ENCODE measurements at regions not wholly inside any gene's neighbourhood (a gene's known extent, or its start where the extent isn't known, plus 50 kb on each side); places are given as distances from the start of the nearest gene placed in this dataset.

DNA sequence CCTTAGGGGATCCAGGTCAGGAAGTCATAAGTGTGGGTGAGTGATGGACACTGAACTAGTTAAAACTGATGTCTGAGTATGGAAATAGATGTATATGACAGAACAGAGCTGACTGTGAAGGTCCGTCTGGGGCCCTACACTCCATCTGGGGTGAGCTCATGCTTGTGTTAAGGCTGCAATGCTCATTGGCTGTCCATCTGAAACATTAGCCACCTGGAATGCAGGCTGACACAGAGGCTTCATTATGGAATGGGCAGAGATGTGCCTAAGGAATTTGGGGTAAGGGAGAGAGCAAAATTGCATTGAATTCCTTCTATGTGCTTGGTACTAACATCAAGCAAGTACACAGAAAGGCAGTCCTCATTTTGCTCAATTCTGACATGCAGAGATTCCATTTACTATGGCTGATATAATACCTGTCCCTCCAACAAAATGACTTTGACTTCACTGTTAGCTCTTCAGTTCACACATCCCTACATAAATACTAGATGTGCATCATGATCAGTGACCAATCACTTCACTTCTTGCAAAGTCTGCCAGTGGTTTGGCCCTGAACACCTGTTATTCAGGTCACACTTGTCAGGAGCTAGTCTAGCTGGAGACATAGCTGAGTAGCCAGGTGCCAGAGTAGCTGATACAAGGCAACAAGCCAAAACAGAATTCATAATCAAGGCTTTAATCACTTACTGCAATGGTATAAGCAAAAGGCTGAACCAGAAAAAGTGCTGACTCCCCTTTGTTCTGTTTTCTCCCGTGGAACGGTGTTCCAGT is 128.9 kb upstream of the VWC2 start:
- no peak overlapping the region for H2AFZ ChIP-seq (ENCODE audit: low read depth, low read length)
- TF ChIP-seq EZH2 (IDR thresholded peaks at IDR 0.05; ENCODE audit: insufficient read depth, low read length) (no peak), CTCF (IDR thresholded peaks at IDR 0.05; ENCODE audit: insufficient read depth, low read depth, low read length) (no peak)
- peaks cover 4% of the 10 kb centered on the region for H3K9me3 Mint-ChIP-seq (ENCODE audit: unreplicated experiment)

GRCh38 chr7:49645296-49645695 is 128.1 kb upstream of the VWC2 start:
- Mint-ChIP-seq H3K27ac (ENCODE audit: unreplicated experiment) (no peak overlapping the region), H3K4me1 (ENCODE audit: low read depth, unreplicated experiment) (peaks cover 3% of the 10 kb centered on the region), H3K27me3 (ENCODE audit: low read depth, unreplicated experiment) (no peaks in the 10 kb centered on the region), H3K9me3 (ENCODE audit: unreplicated experiment) (peaks cover 4% of the 10 kb centered on the region), H3K4me3 (ENCODE audit: unreplicated experiment) (no peak overlapping the region), H3K36me3 (ENCODE audit: low read depth, unreplicated experiment) (no peaks in the 10 kb centered on the region)
- Histone ChIP-seq H3K9me3 (ENCODE audit: insufficient read depth, low read depth, low read length) (peaks cover 3% of the 10 kb centered on the region), H3K9ac (ENCODE audit: low read length) (no peak overlapping the region), H3K4me3 (ENCODE audit: insufficient read depth, low read depth, low read length) (no peak overlapping the region), H3K4me2 (ENCODE audit: low read length) (no peak overlapping the region), H3K27me3 (ENCODE audit: insufficient read depth, low read length) (no peaks in the 10 kb centered on the region), H3K79me2 (ENCODE audit: insufficient read depth, low read length) (no peaks in the 10 kb centered on the region), H3K36me3 (ENCODE audit: insufficient read depth, low read length) (no peaks in the 10 kb centered on the region), H4K20me1 (ENCODE audit: insufficient read depth, low read length) (no peaks in the 10 kb centered on the region), H3K4me1 (ENCODE audit: insufficient read depth, low read length) (no peaks in the 10 kb centered on the region), H3K27ac (ENCODE audit: low read depth, low read length) (no peak overlapping the region), H2AFZ (ENCODE audit: low read depth, low read length) (no peak overlapping the region)
- no peak for DNase-seq (ENCODE audit: low read depth)
- FAIRE-seq: no peak
- TF ChIP-seq CTCF (IDR thresholded peaks at IDR 0.05; ENCODE audit: insufficient read depth, low read depth, low read length) (no peak), EZH2 (IDR thresholded peaks at IDR 0.05; ENCODE audit: insufficient read depth, low read length) (no peak)

More for the DNA sequence above, 128.9 kb upstream of the VWC2 start:
- Histone ChIP-seq H3K79me2 (ENCODE audit: insufficient read depth, low read length) (no peaks in the 10 kb centered on the region), H4K20me1 (ENCODE audit: insufficient read depth, low read length) (no peaks in the 10 kb centered on the region), H3K4me3 (ENCODE audit: insufficient read depth, low read depth, low read length) (no peak overlapping the region), H3K9me3 (ENCODE audit: insufficient read depth, low read depth, low read length) (peaks cover 3% of the 10 kb centered on the region), H3K9ac (ENCODE audit: low read length) (no peak overlapping the region), H3K27me3 (ENCODE audit: insufficient read depth, low read length) (no peaks in the 10 kb centered on the region), H3K4me1 (ENCODE audit: insufficient read depth, low read length) (no peaks in the 10 kb centered on the region), H3K27ac (ENCODE audit: low read depth, low read length) (no peak overlapping the region), H3K4me2 (ENCODE audit: low read length) (no peak overlapping the region), H3K36me3 (ENCODE audit: insufficient read depth, low read length) (no peaks in the 10 kb centered on the region)
- Mint-ChIP-seq H3K4me1 (ENCODE audit: low read depth, unreplicated experiment) (peaks cover 3% of the 10 kb centered on the region), H3K36me3 (ENCODE audit: low read depth, unreplicated experiment) (no peaks in the 10 kb centered on the region), H3K27ac (ENCODE audit: unreplicated experiment) (peak overlapping the region; percentile 30), H3K27me3 (ENCODE audit: low read depth, unreplicated experiment) (no peaks in the 10 kb centered on the region), H3K4me3 (ENCODE audit: unreplicated experiment) (no peak overlapping the region)
- DNase-seq (ENCODE audit: low read depth) (no peak), FAIRE-seq (no peak)

DNA sequence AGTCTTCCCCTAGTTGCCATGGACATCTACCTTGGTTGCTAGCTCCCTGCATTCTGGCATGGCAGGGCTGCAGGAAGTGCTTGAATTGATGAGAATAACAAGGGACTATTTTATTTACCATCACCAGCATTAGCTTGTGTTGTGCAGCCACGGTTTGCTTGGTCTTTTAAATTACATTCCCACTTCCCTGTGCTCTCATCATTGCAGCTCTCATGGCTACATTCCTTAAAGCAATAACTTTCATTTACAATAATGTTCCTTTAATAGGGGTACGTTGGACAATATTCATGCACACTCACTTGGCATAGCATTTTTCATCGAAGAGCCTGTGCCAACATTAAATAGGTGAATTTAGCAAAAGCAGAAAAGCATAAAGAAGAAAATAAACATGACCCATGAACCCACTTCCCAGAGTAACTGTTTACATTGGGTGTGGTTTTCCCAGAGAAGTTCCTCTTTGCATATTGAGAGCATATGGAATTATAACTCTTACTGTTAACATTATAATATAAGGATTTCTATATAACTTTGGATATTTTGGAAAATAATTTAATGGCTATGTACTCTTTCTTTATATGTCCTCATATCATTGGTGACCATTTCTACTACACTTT is 113.2 kb upstream of the VWC2 start:
- Mint-ChIP-seq H3K9me3 (ENCODE audit: unreplicated experiment) (peaks cover under 1% of the 10 kb centered on the region), H3K27me3 (ENCODE audit: low read depth, unreplicated experiment) (peaks cover 7% of the 10 kb centered on the region), H3K4me1 (ENCODE audit: low read depth, unreplicated experiment) (no peaks in the 10 kb centered on the region), H3K27ac (ENCODE audit: unreplicated experiment) (no peak overlapping the region), H3K4me3 (ENCODE audit: unreplicated experiment) (no peak overlapping the region), H3K36me3 (ENCODE audit: low read depth, unreplicated experiment) (no peaks in the 10 kb centered on the region)
- H3K4me1 ChIP-seq (ENCODE audit: insufficient read depth, low read length): no peaks in the 10 kb centered on the region
- H3K36me3 ChIP-seq (ENCODE audit: insufficient read depth, low read length): no peaks in the 10 kb centered on the region
- H3K4me2 ChIP-seq (ENCODE audit: low read length): no peak overlapping the region
- no peaks in the 10 kb centered on the region for H3K27me3 ChIP-seq (ENCODE audit: insufficient read depth, low read length)
- DNase-seq (ENCODE audit: low read depth): no peak
- H4K20me1 ChIP-seq (ENCODE audit: insufficient read depth, low read length): no peaks in the 10 kb centered on the region
- no peak overlapping the region for H3K4me3 ChIP-seq (ENCODE audit: insufficient read depth, low read depth, low read length)
- FAIRE-seq: no peak
- no peak overlapping the region for H2AFZ ChIP-seq (ENCODE audit: low read depth, low read length)
- H3K79me2 ChIP-seq (ENCODE audit: insufficient read depth, low read length): no peaks in the 10 kb centered on the region
- TF ChIP-seq CTCF (IDR thresholded peaks at IDR 0.05; ENCODE audit: insufficient read depth, low read depth, low read length) (no peak), EZH2 (IDR thresholded peaks at IDR 0.05; ENCODE audit: insufficient read depth, low read length) (no peak)
- no peak overlapping the region for H3K9ac ChIP-seq (ENCODE audit: low read length)
- H3K9me3 ChIP-seq (ENCODE audit: insufficient read depth, low read depth, low read length): peaks cover 3% of the 10 kb centered on the region
- H3K27ac ChIP-seq (ENCODE audit: low read depth, low read length): no peak overlapping the region

Measured in astrocyte (in vitro differentiated cells and primary cell).